IMR-90 (cell line): ENCODE measurements at regions not wholly inside any gene's neighbourhood (a gene's known extent, or its start where the extent isn't known, plus 50 kb on each side); places are given as distances from the start of the nearest gene placed in this dataset.

Experiments
- ATAC-seq: fragments of 200-7000 bp; cut with Tn5 transposase; 2 replicates; pipeline ENCODE4 v1.9.1; 2020; ENCODE audit warnings: low read depth, mild to moderate bottlenecking, moderate library complexity
- BruUV-seq: library from RNA; stranded (reverse); fragments of 400-500 nt; replicated peaks from 2 replicates; lab custom pipeline; 2021; lab: Mats Ljungman, UMichigan
- CTCF ChIA-PET: fragments of 300-600 bp; formaldehyde crosslinking; extraction: SDS; loops from one replicate; lab custom pipeline; 2021; ENCODE audit warnings: antibody characterized with exemption; lab: Yijun Ruan, JAX
- POLR2A ChIA-PET: fragments of 300-600 bp; sonication (Branson Sonifier 250); formaldehyde crosslinking; loops from one replicate; lab custom pipeline; 2022; ENCODE audit warnings: antibody characterized with exemption; ENCODE audit not compliant: unreplicated experiment; lab: Charles Lee
- DNase-seq: peaks from one replicate; pipeline ENCODE4 v3.0.0; 2013
- H2AFZ ChIP-seq: replicated peaks from 2 replicates; pipeline ENCODE3; 2013; ENCODE audit warnings: low read length, mild to moderate bottlenecking; ENCODE audit not compliant: poor library complexity
- H2AK5ac ChIP-seq: 2 replicates; pipeline ENCODE4 v1.6.1; 2013; ENCODE audit warnings: low read depth, low read length, inconsistent platforms
- H2AK9ac ChIP-seq: replicated peaks from 2 replicates; pipeline ENCODE3; 2013; ENCODE audit warnings: mild to moderate bottlenecking, low read depth, low read length, moderate library complexity; ENCODE audit not compliant: poor library complexity
- H2BK120ac ChIP-seq: 2 replicates; pipeline ENCODE4 v1.6.1; 2013; ENCODE audit warnings: low read depth, low read length, inconsistent platforms
- H2BK15ac ChIP-seq: 3 replicates; pipeline ENCODE4 v1.6.1; 2013; ENCODE audit warnings: low read depth, low read length, inconsistent platforms
- H2BK20ac ChIP-seq: 2 replicates; pipeline ENCODE4 v1.6.1; 2013; ENCODE audit warnings: low read depth, mild to moderate bottlenecking, inconsistent platforms, low read length, moderate library complexity
- H2BK5ac ChIP-seq: 2 replicates; pipeline ENCODE4 v1.6.1; 2013; ENCODE audit warnings: mild to moderate bottlenecking, low read depth, low read length, inconsistent platforms; ENCODE audit not compliant: poor library complexity, severe bottlenecking
- H3K14ac ChIP-seq: replicated peaks from 2 replicates; pipeline ENCODE4 v1.6.1; 2013; ENCODE audit warnings: low read depth, low read length, inconsistent platforms
- H3K18ac ChIP-seq: 2 replicates; pipeline ENCODE4 v1.6.1; 2013; ENCODE audit warnings: low read depth, low read length, control low read depth
- H3K23ac ChIP-seq: 2 replicates; pipeline ENCODE4 v1.6.1; 2013; ENCODE audit warnings: low read depth, low read length, inconsistent platforms
- H3K27ac ChIP-seq: 2 replicates; pipeline ENCODE4 v1.5.1; 2013; ENCODE audit warnings: mild to moderate bottlenecking, control low read depth, low read length; ENCODE audit not compliant: insufficient read depth
- H3K27me3 ChIP-seq: 2 replicates; pipeline ENCODE4 v1.6.1; 2013; ENCODE audit warnings: low read length; ENCODE audit not compliant: control insufficient read depth, insufficient read depth
- H3K36me3 ChIP-seq: 2 replicates; pipeline ENCODE4 v1.6.1; 2013; ENCODE audit warnings: low read length, mixed read lengths; ENCODE audit not compliant: control insufficient read depth, insufficient read depth
- H3K4ac ChIP-seq: 2 replicates; pipeline ENCODE4 v1.6.1; 2013; ENCODE audit warnings: low read depth, low read length, inconsistent platforms
- H3K4me1 ChIP-seq: 2 replicates; pipeline ENCODE4 v1.6.1; 2013; ENCODE audit warnings: low read length, mixed read lengths; ENCODE audit not compliant: control insufficient read depth, insufficient read depth
- H3K4me2 ChIP-seq: 2 replicates; pipeline ENCODE4 v1.6.1; 2013; ENCODE audit warnings: low read depth, mild to moderate bottlenecking, control low read depth, low read length, moderate library complexity
- H3K4me3 ChIP-seq: 2 replicates; pipeline ENCODE4 v1.5.1; 2013; ENCODE audit warnings: low read depth, mild to moderate bottlenecking, control low read depth, low read length, moderate library complexity; ENCODE audit not compliant: insufficient read depth
- H3K56ac ChIP-seq: 2 replicates; pipeline ENCODE4 v1.6.1; 2013; ENCODE audit warnings: low read length, inconsistent platforms; ENCODE audit not compliant: insufficient read depth; ENCODE audit errors: extremely low read depth
- H3K79me1 ChIP-seq, 2 experiments: 2 replicates each; pipeline ENCODE4 v1.6.1; 2013; ENCODE audit warnings: low read length in 2 of 2, inconsistent platforms in 1 of 2, low read depth in 1 of 2
- H3K9ac ChIP-seq: 2 replicates; pipeline ENCODE4 v1.6.1; 2013; ENCODE audit warnings: low read depth, low read length, control low read depth
- H3K9me1 ChIP-seq: 2 replicates; pipeline ENCODE4 v1.6.1; 2013; ENCODE audit warnings: low read length, inconsistent platforms; ENCODE audit not compliant: insufficient read depth
- H3K9me3 ChIP-seq: 2 replicates; pipeline ENCODE4 v1.6.1; 2013; ENCODE audit warnings: low read length; ENCODE audit not compliant: control insufficient read depth, insufficient read depth
- H4K20me1 ChIP-seq: 2 replicates; pipeline ENCODE4 v1.6.1; 2013; ENCODE audit warnings: low read length, inconsistent platforms; ENCODE audit not compliant: insufficient read depth
- H4K5ac ChIP-seq: 2 replicates; pipeline ENCODE4 v1.6.1; 2013; ENCODE audit warnings: mild to moderate bottlenecking, low read depth, low read length, control low read depth
- H4K8ac ChIP-seq, 2 experiments: 2 replicates each; pipeline ENCODE4 v1.6.1; 2013; ENCODE audit warnings: low read depth in 2 of 2, low read length in 2 of 2, control low read depth in 1 of 2, inconsistent platforms in 1 of 2
- H4K91ac ChIP-seq: 2 replicates; pipeline ENCODE4 v1.6.1; 2013; ENCODE audit warnings: low read depth, low read length, inconsistent platforms; ENCODE audit not compliant: insufficient read depth
- CEBPB ChIP-seq: IDR thresholded peaks from 2 replicates; pipeline ENCODE4 v1.6.1; 2012; ENCODE audit warnings: low read depth, low read length, improper control_type of control experiment
- SMC3 ChIP-seq: fragments of 150-350 bp; IDR thresholded peaks from 2 replicates; pipeline ENCODE4 v1.6.1; 2016; ENCODE audit warnings: low read depth, mild to moderate bottlenecking, antibody characterized with exemption, low read length, moderate library complexity
- dilution Hi-C: fragments of 300-500 bp; cut with HindIII; formaldehyde crosslinking; loops from one replicate; pipeline ENCODE4 v1.14.3; 2018; ENCODE audit warnings: low sequenced_read_pairs; ENCODE audit not compliant: unreplicated experiment
- in situ Hi-C: fragments of 300-500 bp; cut with MboI; formaldehyde crosslinking; loops from 3 replicates; pipeline ENCODE4 v1.14.3; 2019; ENCODE audit warnings: low sequenced_read_pairs, inconsistent platforms, mixed read lengths
- intact Hi-C: fragments of 100-400 bp; cut with micrococcal nuclease; formaldehyde crosslinking; loops from 2 replicates; pipeline ENCODE4 v1.10.0; 2022

- Histone ChIP-seq H3K4me3 (no peak overlapping the region), H4K20me1 (no peaks in the 10 kb centered on the region), H3K14ac (no peak overlapping the region), H3K4ac (no peak overlapping the region), H2BK5ac (no peak overlapping the region), H3K9ac (no peak overlapping the region), H4K91ac (no peak overlapping the region), H3K27ac (no peak overlapping the region), H4K5ac (no peak overlapping the region), H3K4me2 (no peak overlapping the region), H3K79me1 (no peaks in the 10 kb centered on the region), H2AK5ac (no peak overlapping the region), H3K23ac (no peak overlapping the region), H3K9me1 (no peaks in the 10 kb centered on the region), H2AK9ac (no peak overlapping the region), H3K36me3 (no peaks in the 10 kb centered on the region), H3K18ac (no peak overlapping the region), H3K27me3 (no peaks in the 10 kb centered on the region), H2AFZ (no peak overlapping the region), H4K8ac (no peak overlapping the region), H3K9me3 (no peaks in the 10 kb centered on the region), H2BK20ac (no peak overlapping the region), H3K4me1 (no peaks in the 10 kb centered on the region), H2BK120ac (no peak overlapping the region), H3K56ac (no peak overlapping the region), H2BK15ac (no peak overlapping the region)
- no TSS peak for BruUV-seq
- DNase-seq, result no peak
- in situ Hi-C loops, result no loop called here
- POLR2A ChIA-PET, result no interaction called here
- CTCF ChIA-PET, result no interaction called here
- intact Hi-C loops, result no loop called here
- ATAC-seq, result no peak
- no peak for TF ChIP-seq CEBPB
- no peak for TF ChIP-seq SMC3
- dilution Hi-C loops, result no loop called here
Measured at GRCh38 chr1:69459244-69459643, 108.5 kb upstream of the LRRC7 start.
